K562 (cell line): ENCODE measurements at regions not wholly inside any gene's neighbourhood (a gene's known extent, or its start where the extent isn't known, plus 50 kb on each side); places are given as distances from the start of the nearest gene placed in this dataset.

ENCODE experiments used
- ATAC-seq: fragments of 200-7000 bp; cut with Tn5 transposase; 3 replicates; pipeline ENCODE4 v1.9.1; 2020; ENCODE audit warnings: moderate library complexity
- BruUV-seq: library from RNA; stranded (reverse); fragments of 400-500 nt; replicated peaks from 2 replicates; lab custom pipeline; 2021; lab: Mats Ljungman, UMichigan
- CTCF ChIA-PET: fragments of 300-600 bp; formaldehyde crosslinking; extraction: SDS; loops from one replicate; lab custom pipeline; 2021; ENCODE audit warnings: low intra/inter-chr PET ratio; lab: Yijun Ruan, JAX
- POLR2A ChIA-PET: fragments of 300-600, 350-650 bp; sonication (Branson Sonifier 250); formaldehyde crosslinking; extraction: SDS; loops from one replicate; lab custom pipeline; 2021; ENCODE audit warnings: antibody characterized with exemption, inconsistent platforms; lab: Yijun Ruan, JAX
- DNase-seq, 4 experiments: peaks; one replicate each; pipeline versions ENCODE4 v3.0.0 to v3.0.0-alpha.2; 2011 to 2018; ENCODE audit warnings: low spot score in 3 of 4, mixed read lengths in 3 of 4; ENCODE audit errors: extremely low read depth in 1 of 4
- FAIRE-seq: peaks from 2 replicates; lab custom pipeline; 2011; peaks lifted over from hg19 to GRCh38; lab: Jason Lieb, UNC
- H2AFZ ChIP-seq: 2 replicates; pipeline ENCODE4 v1.6.0; 2011; ENCODE audit warnings: low read depth, low read length, control low read depth, inconsistent platforms
- H3K27ac ChIP-seq: fragments of 200-600 bp; 3 replicates; pipeline ENCODE4 v1.8.0; 2011; ENCODE audit warnings: low read depth, mild to moderate bottlenecking, control low read depth, inconsistent platforms, low read length, moderate library complexity, mixed read lengths; ENCODE audit errors: extremely low read depth
- H3K27me3 ChIP-seq, 2 experiments: fragments of 300-600 bp in 1 of 2; 2 replicates in 1 of 2; 3 replicates in 1 of 2; pipeline versions ENCODE4 v1.6.0 to v1.8.0; 2011; ENCODE audit warnings: inconsistent platforms in 2 of 2, low read length in 2 of 2, mild to moderate bottlenecking in 1 of 2, mixed read lengths in 1 of 2, moderate library complexity in 1 of 2; ENCODE audit not compliant: control insufficient read depth in 2 of 2, insufficient read depth in 2 of 2
- H3K36me3 ChIP-seq: fragments of 300-600 bp; 3 replicates; pipeline ENCODE4 v1.8.0; 2011; ENCODE audit warnings: mild to moderate bottlenecking, low read length, inconsistent platforms; ENCODE audit not compliant: control insufficient read depth, insufficient read depth
- H3K4me1 ChIP-seq, 2 experiments: fragments of 200-600 bp in 1 of 2; replicated peaks in 1 of 2; 2 replicates in 1 of 2; 3 replicates in 1 of 2; pipeline versions ENCODE4 v1.5.1 to v1.8.0; 2011; ENCODE audit warnings: inconsistent platforms in 2 of 2, low read length in 2 of 2, mild to moderate bottlenecking in 1 of 2, mixed read lengths in 1 of 2, moderate library complexity in 1 of 2; ENCODE audit not compliant: control insufficient read depth in 2 of 2, insufficient read depth in 2 of 2
- H3K4me2 ChIP-seq: 2 replicates; pipeline ENCODE4 v1.6.1; 2011; ENCODE audit warnings: low read length, control low read depth, inconsistent platforms, mixed read lengths; ENCODE audit not compliant: insufficient read depth
- H3K4me3 ChIP-seq: fragments of 200-600 bp; sonication (generic), shearing (Covaris generic); 2 replicates; pipeline ENCODE4 v1.5.1; 2016; ENCODE audit warnings: control low read depth, inconsistent platforms
- H3K79me2 ChIP-seq: fragments of 200-600 bp; 3 replicates; pipeline ENCODE4 v1.8.0; 2011; ENCODE audit warnings: low read length, inconsistent platforms; ENCODE audit not compliant: control insufficient read depth, insufficient read depth
- H3K9ac ChIP-seq, 2 experiments: 2 replicates each; pipeline versions ENCODE4 v1.6.0 to v1.6.1; 2011; ENCODE audit warnings: low read depth in 2 of 2, low read length in 2 of 2, control low read depth in 1 of 2, inconsistent platforms in 1 of 2, mild to moderate bottlenecking in 1 of 2, mixed read lengths in 1 of 2; ENCODE audit not compliant: insufficient read depth in 1 of 2
- H3K9me1 ChIP-seq: one replicate; pipeline ENCODE4 v1.6.0; 2011; ENCODE audit warnings: inconsistent platforms, mild to moderate bottlenecking, low read length, moderate library complexity; ENCODE audit not compliant: control insufficient read depth, insufficient read depth
- H3K9me3 ChIP-seq: replicated peaks from 2 replicates; pipeline ENCODE4 v1.5.1; 2011; ENCODE audit warnings: low read depth, low read length, inconsistent platforms; ENCODE audit not compliant: control insufficient read depth, insufficient read depth
- H4K20me1 ChIP-seq: replicated peaks from 2 replicates; pipeline ENCODE4 v1.6.1; 2011; ENCODE audit warnings: low read length, inconsistent platforms, mixed read lengths; ENCODE audit not compliant: control insufficient read depth, insufficient read depth
- BRD9 ChIP-seq: fragments of 450-650 bp; IDR thresholded peaks from 2 replicates; pipeline ENCODE4 v1.6.1; 2018; ENCODE audit warnings: low read depth; ENCODE audit not compliant: partially characterized antibody
- E2F3 ChIP-seq: fragments of 250-450 bp; sonication (Bioruptor Pico); IDR thresholded peaks from 2 replicates; pipeline ENCODE4 v1.4.0; 2020; ENCODE audit warnings: mild to moderate bottlenecking
- GABPA ChIP-seq: fragments of 200-800 bp; sonication (Bioruptor generic); conservative IDR thresholded peaks from 2 replicates; pipeline ENCODE4 v1.6.1; 2016; ENCODE audit warnings: low read depth, missing genetic modification characterization, missing compliant biosample characterization
- WGBS: fragments of 100-300 bp; shearing (Covaris generic); methylation state at CpG from one replicate; pipeline ENCODE4 v1.1.6; 2016; ENCODE audit warnings: low coverage, mixed read lengths; ENCODE audit not compliant: insufficient coverage; ENCODE audit errors: missing lambda C conversion rate; 5-methylcytosine and 5-hydroxymethylcytosine counted together
- in situ Hi-C: fragments of 300-500 bp; cut with MboI; formaldehyde crosslinking; loops from 4 replicates; pipeline ENCODE4 v1.15.0; 2018; ENCODE audit warnings: inconsistent platforms, mixed read lengths
- intact Hi-C: fragments of 100-400 bp; cut with micrococcal nuclease; formaldehyde crosslinking; loops from 2 replicates; pipeline ENCODE4 v1.14.2; 2022
- TF ChIP-seq, protein P1 (sequence below), 3 experiments: fragments of 200-800 bp in 1 of 3; sonication (Bioruptor generic) in 1 of 3; sonication (generic) in 1 of 3; formaldehyde crosslinking in 1 of 3; IDR thresholded peaks; 2 replicates each; pipeline versions ENCODE4 v1.6.1 to v1.8.0; 2016 to 2022; ENCODE audit warnings: mild to moderate bottlenecking in 2 of 3, missing compliant biosample characterization in 2 of 3, missing genetic modification characterization in 2 of 3, missing genetic modification reagents in 1 of 3
- TF ChIP-seq, protein P2 (sequence below): sonication (generic); formaldehyde crosslinking; IDR thresholded peaks from 2 replicates; pipeline ENCODE4 v1.8.0; 2022; ENCODE audit warnings: mild to moderate bottlenecking, missing genetic modification reagents
- TF ChIP-seq, protein P3 (sequence below): fragments of 250-450 bp; sonication (Bioruptor Pico); IDR thresholded peaks from 2 replicates; pipeline ENCODE4 v1.9.0; 2021; ENCODE audit warnings: mild to moderate bottlenecking, inconsistent platforms
- TF ChIP-seq, protein P4 (sequence below): fragments of 150-350 bp; conservative IDR thresholded peaks from 2 replicates; pipeline ENCODE4 v1.6.1; 2014; ENCODE audit warnings: low read length
- TF ChIP-seq, protein P5 (sequence below): fragments of 250-450 bp; sonication (Bioruptor Pico); IDR thresholded peaks from 2 replicates; pipeline ENCODE4 v1.5.0; 2021

DNA sequence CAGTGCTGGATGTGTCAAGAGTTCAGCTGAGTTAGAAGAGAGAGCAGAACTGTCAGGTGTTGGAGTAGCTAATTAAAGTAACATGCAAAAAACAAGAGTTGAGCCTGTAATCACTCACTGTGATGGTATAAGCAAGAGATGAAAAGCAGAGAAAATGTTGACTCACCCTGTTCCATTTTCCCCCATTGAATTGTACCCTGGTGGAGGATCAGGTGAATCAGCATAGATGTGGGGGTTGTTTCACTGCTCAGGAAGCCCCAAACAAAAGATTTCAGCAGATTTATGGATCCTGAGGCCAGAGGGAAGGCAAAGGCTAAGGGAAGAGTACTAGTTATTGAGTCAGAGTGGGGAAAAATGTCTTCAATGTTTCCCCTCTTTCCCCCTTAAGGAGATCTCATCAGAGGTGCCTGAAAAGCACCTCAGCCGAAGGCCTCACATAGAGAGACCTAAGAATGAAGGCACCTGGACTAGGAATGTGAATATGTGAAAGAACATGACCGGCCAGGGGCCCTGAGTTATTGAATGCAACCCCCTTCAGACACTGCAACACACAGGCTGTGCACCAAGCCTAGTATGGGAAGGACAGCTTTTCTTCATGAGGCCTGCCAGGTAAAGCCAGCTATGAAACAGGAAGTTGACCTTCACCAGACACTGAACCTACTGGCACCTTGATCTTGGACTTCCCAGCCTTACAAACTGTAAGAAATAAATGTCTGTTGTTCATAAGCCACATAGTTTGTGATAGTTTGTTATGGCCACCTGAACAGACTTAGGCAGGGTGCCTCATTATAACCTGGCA, 90.1 kb downstream of the TMCO5A start:
- Histone ChIP-seq H4K20me1 (no peaks in the 10 kb centered on the region), H3K4me3 (no peak overlapping the region), H3K9me3 (no peaks in the 10 kb centered on the region), H3K79me2 (no peaks in the 10 kb centered on the region), H3K4me1 (no peaks in the 10 kb centered on the region), H3K27me3 (no peaks in the 10 kb centered on the region), H2AFZ (no peak overlapping the region), H3K9ac (no peak overlapping the region), H3K27ac (no peak overlapping the region), H3K4me2 (no peak overlapping the region), H3K9me1 (no peaks in the 10 kb centered on the region), H3K36me3 (no peaks in the 10 kb centered on the region)
- ATAC-seq, result no peak
- in situ Hi-C loops, result no loop called here
- ChIA-PET POLR2A (no interaction called here), CTCF (no interaction called here)
- intact Hi-C loops, result no loop called here
- no TSS peak for BruUV-seq
- DNase-seq, result no peak
- 0% methylated on average over 2 of the region's 2 CpGs for WGBS
- no peak for FAIRE-seq
- TF ChIP-seq E2F3 (CRISPR knock-in tag), result no peak
- TF ChIP-seq GABPA (tag), result no peak
- no peak for TF ChIP-seq BRD9
- TF ChIP-seq, protein P1, sequence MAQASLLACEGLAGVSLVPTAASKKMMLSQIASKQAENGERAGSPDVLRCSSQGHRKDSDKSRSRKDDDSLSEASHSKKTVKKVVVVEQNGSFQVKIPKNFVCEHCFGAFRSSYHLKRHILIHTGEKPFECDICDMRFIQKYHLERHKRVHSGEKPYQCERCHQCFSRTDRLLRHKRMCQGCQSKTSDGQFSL (CRISPR knock-in tag; IDR thresholded peaks at IDR 0.05), result no peak
- TF ChIP-seq, protein P1 (tag; IDR thresholded peaks at IDR 0.05), result no peak
- TF ChIP-seq, protein P2, sequence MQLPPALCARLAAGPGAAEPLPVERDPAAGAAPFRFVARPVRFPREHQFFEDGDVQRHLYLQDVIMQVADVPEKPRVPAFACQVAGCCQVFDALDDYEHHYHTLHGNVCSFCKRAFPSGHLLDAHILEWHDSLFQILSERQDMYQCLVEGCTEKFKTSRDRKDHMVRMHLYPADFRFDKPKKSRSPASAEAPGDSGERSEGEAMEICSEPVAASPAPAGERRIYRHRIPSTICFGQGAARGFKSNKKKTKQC (CRISPR knock-in tag), result no peak
- TF ChIP-seq, protein P3, sequence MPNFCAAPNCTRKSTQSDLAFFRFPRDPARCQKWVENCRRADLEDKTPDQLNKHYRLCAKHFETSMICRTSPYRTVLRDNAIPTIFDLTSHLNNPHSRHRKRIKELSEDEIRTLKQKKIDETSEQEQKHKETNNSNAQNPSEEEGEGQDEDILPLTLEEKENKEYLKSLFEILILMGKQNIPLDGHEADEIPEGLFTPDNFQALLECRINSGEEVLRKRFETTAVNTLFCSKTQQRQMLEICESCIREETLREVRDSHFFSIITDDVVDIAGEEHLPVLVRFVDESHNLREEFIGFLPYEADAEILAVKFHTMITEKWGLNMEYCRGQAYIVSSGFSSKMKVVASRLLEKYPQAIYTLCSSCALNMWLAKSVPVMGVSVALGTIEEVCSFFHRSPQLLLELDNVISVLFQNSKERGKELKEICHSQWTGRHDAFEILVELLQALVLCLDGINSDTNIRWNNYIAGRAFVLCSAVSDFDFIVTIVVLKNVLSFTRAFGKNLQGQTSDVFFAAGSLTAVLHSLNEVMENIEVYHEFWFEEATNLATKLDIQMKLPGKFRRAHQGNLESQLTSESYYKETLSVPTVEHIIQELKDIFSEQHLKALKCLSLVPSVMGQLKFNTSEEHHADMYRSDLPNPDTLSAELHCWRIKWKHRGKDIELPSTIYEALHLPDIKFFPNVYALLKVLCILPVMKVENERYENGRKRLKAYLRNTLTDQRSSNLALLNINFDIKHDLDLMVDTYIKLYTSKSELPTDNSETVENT (CRISPR knock-in tag), result no peak
- TF ChIP-seq, protein P4, sequence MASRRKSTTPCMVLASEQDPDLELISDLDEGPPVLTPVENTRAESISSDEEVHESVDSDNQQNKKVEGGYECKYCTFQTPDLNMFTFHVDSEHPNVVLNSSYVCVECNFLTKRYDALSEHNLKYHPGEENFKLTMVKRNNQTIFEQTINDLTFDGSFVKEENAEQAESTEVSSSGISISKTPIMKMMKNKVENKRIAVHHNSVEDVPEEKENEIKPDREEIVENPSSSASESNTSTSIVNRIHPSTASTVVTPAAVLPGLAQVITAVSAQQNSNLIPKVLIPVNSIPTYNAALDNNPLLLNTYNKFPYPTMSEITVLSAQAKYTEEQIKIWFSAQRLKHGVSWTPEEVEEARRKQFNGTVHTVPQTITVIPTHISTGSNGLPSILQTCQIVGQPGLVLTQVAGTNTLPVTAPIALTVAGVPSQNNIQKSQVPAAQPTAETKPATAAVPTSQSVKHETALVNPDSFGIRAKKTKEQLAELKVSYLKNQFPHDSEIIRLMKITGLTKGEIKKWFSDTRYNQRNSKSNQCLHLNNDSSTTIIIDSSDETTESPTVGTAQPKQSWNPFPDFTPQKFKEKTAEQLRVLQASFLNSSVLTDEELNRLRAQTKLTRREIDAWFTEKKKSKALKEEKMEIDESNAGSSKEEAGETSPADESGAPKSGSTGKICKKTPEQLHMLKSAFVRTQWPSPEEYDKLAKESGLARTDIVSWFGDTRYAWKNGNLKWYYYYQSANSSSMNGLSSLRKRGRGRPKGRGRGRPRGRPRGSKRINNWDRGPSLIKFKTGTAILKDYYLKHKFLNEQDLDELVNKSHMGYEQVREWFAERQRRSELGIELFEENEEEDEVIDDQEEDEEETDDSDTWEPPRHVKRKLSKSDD, result no peak
- TF ChIP-seq, protein P5, sequence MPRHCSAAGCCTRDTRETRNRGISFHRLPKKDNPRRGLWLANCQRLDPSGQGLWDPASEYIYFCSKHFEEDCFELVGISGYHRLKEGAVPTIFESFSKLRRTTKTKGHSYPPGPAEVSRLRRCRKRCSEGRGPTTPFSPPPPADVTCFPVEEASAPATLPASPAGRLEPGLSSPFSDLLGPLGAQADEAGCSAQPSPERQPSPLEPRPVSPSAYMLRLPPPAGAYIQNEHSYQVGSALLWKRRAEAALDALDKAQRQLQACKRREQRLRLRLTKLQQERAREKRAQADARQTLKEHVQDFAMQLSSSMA (CRISPR knock-in tag), result no peak
